Left lung (tissue), 4 donors: ENCODE measurements at regions not wholly inside any gene's neighbourhood (a gene's known extent, or its start where the extent isn't known, plus 50 kb on each side); places are given as distances from the start of the nearest gene placed in this dataset.

Experiments used
- ATAC-seq: fragments of 200-7000 bp; cut with Tn5 transposase; one replicate; pipeline ENCODE4 v1.9.1; 2020; ENCODE audit warnings: moderate library complexity
- DNase-seq, 4 donors: peaks; one replicate each; pipeline ENCODE4 v3.0.0-alpha.2; 2013 to 2020
- H3K27ac ChIP-seq, 2 donors: fragments of 200-600 bp; sonication (generic) in 1 of 2; one replicate each; pipeline versions ENCODE4 v1.5.0 to v1.8.0; 2020 to 2021
- H3K27me3 ChIP-seq, 2 donors: fragments of 200-600 bp; sonication (generic) in 1 of 2; one replicate each; pipeline versions ENCODE4 v1.5.0 to v1.8.0; 2020 to 2021
- H3K36me3 ChIP-seq, 2 donors: fragments of 200-600 bp; sonication (generic) in 1 of 2; one replicate each; pipeline versions ENCODE4 v1.5.0 to v1.8.0; 2020 to 2021
- H3K4me1 ChIP-seq, 2 donors: fragments of 200-600 bp; one replicate each; pipeline ENCODE4 v1.8.0; 2021
- H3K4me3 ChIP-seq, 2 donors: fragments of 200-600 bp; sonication (generic) in 1 of 2; one replicate each; pipeline versions ENCODE4 v1.5.0 to v1.8.0; 2020 to 2021; ENCODE audit warnings: mild to moderate bottlenecking in 1 of 2
- H3K9me3 ChIP-seq, 2 donors: fragments of 200-600 bp; sonication (generic) in 1 of 2; one replicate each; pipeline versions ENCODE4 v1.5.0 to v1.8.0; 2020 to 2021
- CTCF ChIP-seq, 2 donors: fragments of 200-600 bp; sonication (generic) in 1 of 2; IDR thresholded peaks; one replicate each; pipeline versions ENCODE4 v1.5.0 to v1.8.0; 2021; ENCODE audit warnings: antibody characterized with exemption in 2 of 2
- intact Hi-C, 2 donors: fragments of 100-400 bp; cut with DNase I; formaldehyde crosslinking; loops; one replicate each; pipeline versions ENCODE4 v1.11.2 to v1.14.2; 2022
- donor health status: DM: no; HTN: yes; CAD: no.
- donor health status: DM: no; HTN: no; CAD: no.

GRCh38 chr17:15119968-15120367, 145.2 kb downstream of the PMP22 start:
- intact Hi-C loops, result no loop called here
- no peaks in the 10 kb centered on the region for H3K27me3 ChIP-seq
- DNase-seq (no peak), ATAC-seq (peak; percentile 93)
- TF ChIP-seq CTCF (IDR thresholded peaks at IDR 0.05), result no peak
- H3K36me3 ChIP-seq, result no peaks in the 10 kb centered on the region
- H3K4me1 ChIP-seq, result no peaks in the 10 kb centered on the region
- H3K4me3 ChIP-seq, result no peak overlapping the region
- H3K9me3 ChIP-seq, result peaks cover 0 to 16% of the 10 kb centered on the region in 2 donors
- H3K27ac ChIP-seq, result no peak overlapping the region

- H3K4me1 ChIP-seq, result no peaks in the 10 kb centered on the region
- H3K27ac ChIP-seq, result no peak overlapping the region
- no peak for TF ChIP-seq CTCF (IDR thresholded peaks at IDR 0.05)
- intact Hi-C loops, result no loop called here
- H3K9me3 ChIP-seq, result peaks cover 0 to 16% of the 10 kb centered on the region in 2 donors
- no peak overlapping the region for H3K4me3 ChIP-seq
- no peaks in the 10 kb centered on the region for H3K36me3 ChIP-seq
- no peak for ATAC-seq
- no peaks in the 10 kb centered on the region for H3K27me3 ChIP-seq
- DNase-seq, result no peak
Measured at GRCh38 chr17:15117239-15117638, 147.9 kb downstream of the PMP22 start.

- Histone ChIP-seq H3K4me3 (no peak overlapping the region), H3K27ac (no peak overlapping the region), H3K9me3 (peaks cover 0 to 16% of the 10 kb centered on the region in 2 donors), H3K4me1 (no peaks in the 10 kb centered on the region), H3K36me3 (no peaks in the 10 kb centered on the region), H3K27me3 (no peaks in the 10 kb centered on the region)
- peak in 2 of 4 donors; percentile 16 to 20 for DNase-seq
- no peak for TF ChIP-seq CTCF (IDR thresholded peaks at IDR 0.05)
- intact Hi-C loops, result no loop called here
- no peak for ATAC-seq
Measured at GRCh38 chr17:15112846-15113617, 152.1 kb downstream of the PMP22 start.

- H3K9me3 ChIP-seq, result no peaks in the 10 kb centered on the region
- no peaks in the 10 kb centered on the region for H3K4me1 ChIP-seq
- TF ChIP-seq CTCF (IDR thresholded peaks at IDR 0.05), result no peak
- ATAC-seq, result no peak
- H3K4me3 ChIP-seq, result no peak overlapping the region
- H3K36me3 ChIP-seq, result no peaks in the 10 kb centered on the region
- H3K27ac ChIP-seq, result no peak overlapping the region
- no peak for DNase-seq
- no peaks in the 10 kb centered on the region for H3K27me3 ChIP-seq
- intact Hi-C loops, result no loop called here
Measured at GRCh38 chr17:15109608-15110007, 155.5 kb downstream of the PMP22 start.

GRCh38 chr17:15108992-15109391, 156.1 kb downstream of the PMP22 start:
- H3K9me3 ChIP-seq, result no peaks in the 10 kb centered on the region
- H3K4me3 ChIP-seq, result no peak overlapping the region
- no peaks in the 10 kb centered on the region for H3K36me3 ChIP-seq
- ATAC-seq (no peak), DNase-seq (no peak)
- H3K4me1 ChIP-seq, result no peaks in the 10 kb centered on the region
- intact Hi-C loops, result no loop called here
- TF ChIP-seq CTCF (IDR thresholded peaks at IDR 0.05), result no peak
- no peak overlapping the region for H3K27ac ChIP-seq
- H3K27me3 ChIP-seq, result no peaks in the 10 kb centered on the region
